ENCODE measurements at regions not wholly inside any gene's neighbourhood (a gene's known extent, or its start where the extent isn't known, plus 50 kb on each side); places are given as distances from the start of the nearest gene placed in this dataset.

DNA sequence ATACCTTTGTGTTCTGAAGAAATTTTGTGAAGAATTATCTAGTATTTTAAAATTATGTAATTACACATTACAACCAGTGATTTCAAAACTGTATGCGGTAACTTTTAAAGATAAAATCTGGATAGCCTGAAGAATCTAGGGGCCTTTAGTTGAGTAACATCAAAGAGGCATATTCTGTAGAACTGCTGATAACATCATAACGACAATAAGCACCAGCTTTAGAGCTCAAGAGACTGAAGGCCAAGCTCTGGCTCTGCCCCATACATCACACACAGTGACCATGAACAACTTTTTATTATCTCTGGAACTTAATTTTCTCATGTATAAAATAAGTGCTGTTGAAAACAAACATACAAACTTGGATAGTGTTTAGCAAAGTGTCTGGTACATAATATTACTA lies 121.1 kb upstream of the RHOBTB1 start:
- DNase-seq = no peak
- intact Hi-C loops (cut with DNase I; ENCODE audit: low total_unique reads) = no loop called here
- TF ChIP-seq CTCF (IDR thresholded peaks at IDR 0.05) = no peak
- no peak for TF ChIP-seq POLR2A (IDR thresholded peaks at IDR 0.05)
- Histone ChIP-seq H3K9me3 (no peaks in the 10 kb centered on the region), H3K27me3 (no peaks in the 10 kb centered on the region), H3K4me3 (no peak overlapping the region), H3K27ac (no peak overlapping the region), H3K4me1 (no peaks in the 10 kb centered on the region), H3K36me3 (no peaks in the 10 kb centered on the region)

- Histone ChIP-seq H3K27me3 (no peaks in the 10 kb centered on the region), H3K9me3 (no peaks in the 10 kb centered on the region), H3K27ac (no peak overlapping the region), H3K4me3 (no peak overlapping the region), H3K36me3 (no peaks in the 10 kb centered on the region), H3K4me1 (no peaks in the 10 kb centered on the region)
- intact Hi-C loops (cut with DNase I; ENCODE audit: low total_unique reads) = no loop called here
- no peak for DNase-seq
- TF ChIP-seq POLR2A (IDR thresholded peaks at IDR 0.05) (no peak), CTCF (IDR thresholded peaks at IDR 0.05) (no peak)
These were observed 120.4 kb upstream of the RHOBTB1 start for GRCh38 chr10:61064356-61064755.

- H3K27ac ChIP-seq = no peak overlapping the region
- no peaks in the 10 kb centered on the region for H3K27me3 ChIP-seq
- intact Hi-C loops (cut with DNase I; ENCODE audit: low total_unique reads) = no loop called here
- no peaks in the 10 kb centered on the region for H3K36me3 ChIP-seq
- DNase-seq = no peak
- no peaks in the 10 kb centered on the region for H3K4me1 ChIP-seq
- no peak overlapping the region for H3K4me3 ChIP-seq
- no peaks in the 10 kb centered on the region for H3K9me3 ChIP-seq
- no peak for TF ChIP-seq POLR2A (IDR thresholded peaks at IDR 0.05)
- TF ChIP-seq CTCF (IDR thresholded peaks at IDR 0.05) = no peak
These were observed 119.9 kb upstream of the RHOBTB1 start for GRCh38 chr10:61063901-61064300.

DNA sequence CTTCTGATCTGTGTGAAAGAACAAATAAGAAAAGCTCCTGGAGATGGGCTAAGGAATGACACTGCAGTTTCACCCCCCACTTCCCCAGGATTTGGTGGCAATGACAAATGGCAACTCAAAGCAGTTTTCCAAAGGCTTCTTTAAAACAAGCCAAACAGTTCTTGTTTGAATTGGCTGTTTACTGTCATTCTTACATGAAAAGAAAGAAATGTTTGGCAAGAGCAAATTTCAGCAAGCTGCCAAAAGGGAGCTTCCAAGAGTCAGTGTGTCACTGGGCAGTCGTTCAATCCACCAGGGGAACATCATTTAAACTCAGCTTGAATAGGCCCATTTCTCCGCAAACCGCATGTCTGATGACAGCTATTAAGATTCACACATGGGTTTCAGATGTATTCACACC lies 119.0 kb upstream of the RHOBTB1 start:
- intact Hi-C loops (cut with DNase I; ENCODE audit: low total_unique reads) = no loop called here
- H3K27me3 ChIP-seq = no peaks in the 10 kb centered on the region
- no peak overlapping the region for H3K27ac ChIP-seq
- H3K9me3 ChIP-seq = no peaks in the 10 kb centered on the region
- no peak overlapping the region for H3K4me3 ChIP-seq
- no peaks in the 10 kb centered on the region for H3K4me1 ChIP-seq
- H3K36me3 ChIP-seq = no peaks in the 10 kb centered on the region
- TF ChIP-seq POLR2A (IDR thresholded peaks at IDR 0.05) (no peak), CTCF (IDR thresholded peaks at IDR 0.05) (no peak)
- peak in 1 of 2 donors; percentile 28 for DNase-seq

DNA sequence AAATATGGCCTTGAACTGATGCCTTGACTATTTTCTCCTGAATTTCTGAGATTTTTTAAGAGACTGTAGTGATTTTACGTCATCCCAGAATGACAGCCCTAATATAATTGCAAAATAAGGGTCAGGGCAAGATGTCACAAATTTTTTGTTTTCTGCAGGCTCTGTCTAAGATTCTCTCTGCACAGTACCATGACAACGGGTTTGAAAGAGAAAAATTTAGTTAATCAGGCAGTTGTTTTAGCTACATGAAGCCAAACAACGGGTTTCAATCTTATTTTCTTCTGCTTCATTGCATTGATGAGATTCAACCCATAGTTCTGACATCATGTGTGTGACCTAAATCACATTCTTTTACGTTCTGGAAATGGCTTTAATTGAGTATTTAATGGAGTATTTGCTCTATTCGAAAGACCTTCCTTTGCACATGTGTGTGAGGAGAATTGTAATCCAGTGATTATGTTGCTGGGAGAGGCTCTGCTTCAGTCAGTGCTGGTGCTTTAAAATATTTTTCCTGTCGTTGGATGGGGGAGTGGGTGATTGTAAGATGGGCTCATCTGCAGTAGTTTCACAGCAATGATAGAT lies 118.0 kb upstream of the RHOBTB1 start:
- TF ChIP-seq CTCF (IDR thresholded peaks at IDR 0.05) (no peak), POLR2A (IDR thresholded peaks at IDR 0.05) (no peak)
- no peak for DNase-seq
- intact Hi-C loops (cut with DNase I; ENCODE audit: low total_unique reads) = no loop called here
- Histone ChIP-seq H3K9me3 (no peaks in the 10 kb centered on the region), H3K36me3 (no peaks in the 10 kb centered on the region), H3K27me3 (no peaks in the 10 kb centered on the region), H3K4me1 (no peaks in the 10 kb centered on the region), H3K27ac (no peak overlapping the region), H3K4me3 (no peak overlapping the region)

Measured in uterus (tissue), 3 donors.